ENCODE measurements at regions not wholly inside any gene's neighbourhood (a gene's known extent, or its start where the extent isn't known, plus 50 kb on each side); places are given as distances from the start of the nearest gene placed in this dataset.

DNA sequence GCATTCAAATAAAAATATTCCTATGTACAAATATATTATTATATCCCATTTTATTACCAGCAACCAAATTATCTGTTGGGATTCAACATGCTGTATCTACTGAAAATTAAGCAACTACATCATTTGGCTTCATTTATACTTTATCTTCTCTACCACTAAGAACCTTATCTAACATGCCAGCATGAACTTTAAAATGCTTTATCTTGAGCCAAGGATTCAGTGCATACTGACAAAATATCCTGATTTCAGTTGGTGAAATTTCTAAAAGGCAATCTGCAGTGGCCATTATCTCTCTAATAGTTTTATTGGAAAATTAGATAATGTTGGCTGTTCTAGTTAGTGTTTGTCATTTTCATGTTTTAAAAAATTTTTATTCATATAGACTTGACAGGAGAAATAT, 1149.9 kb downstream of the KCNT2 start:
- ATAC-seq (ENCODE audit: low read depth in 2 of 2) (no peak), DNase-seq (no peak)
- Mint-ChIP-seq H3K27ac (no peak overlapping the region), H3K4me1 (no peaks in the 10 kb centered on the region), H3K36me3 (no peaks in the 10 kb centered on the region), H3K4me3 (no peak overlapping the region), H3K9me3 (peaks cover 0 to 5% (median 1%) of the 10 kb centered on the region in 7 donors), H3K27me3 (no peaks in the 10 kb centered on the region)
- Histone ChIP-seq H3K4me3 (ENCODE audit: low read depth, low read length) (no peak overlapping the region), H3K4me1 (ENCODE audit: control insufficient read depth, insufficient read depth, low read length, poor library complexity, severe bottlenecking) (no peaks in the 10 kb centered on the region), H3K27ac (ENCODE audit: insufficient read depth, low read length, poor library complexity, severe bottlenecking) (no peak overlapping the region), H3K9me3 (ENCODE audit: control insufficient read depth in 2 of 2, low read length in 2 of 2) (no peaks in the 10 kb centered on the region), H3K27me3 (ENCODE audit: control insufficient read depth, insufficient read depth, low read length) (no peaks in the 10 kb centered on the region), H3K36me3 (ENCODE audit: control insufficient read depth, insufficient read depth, low read length) (no peaks in the 10 kb centered on the region)

DNA sequence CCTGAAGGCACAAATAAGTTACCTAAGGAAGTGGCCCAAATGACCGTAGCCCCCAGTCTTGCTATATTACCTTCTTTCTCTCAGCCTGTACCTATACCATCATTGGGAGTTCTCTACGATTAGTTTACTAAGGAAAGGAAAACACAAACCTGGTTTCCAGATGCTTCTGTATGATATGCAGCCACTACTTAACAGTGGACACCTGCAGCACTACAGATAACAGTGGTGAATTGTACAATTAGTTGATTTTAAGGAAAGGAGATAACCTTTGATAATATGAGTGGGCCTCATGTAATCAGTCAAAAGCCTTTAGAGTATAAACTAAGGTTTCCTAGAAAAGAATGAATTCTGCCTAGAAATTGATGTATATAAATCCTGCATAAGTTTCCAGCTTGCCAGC, 1157.4 kb downstream of the KCNT2 start:
- Mint-ChIP-seq H3K4me3 (no peak overlapping the region), H3K27me3 (no peaks in the 10 kb centered on the region)

DNA sequence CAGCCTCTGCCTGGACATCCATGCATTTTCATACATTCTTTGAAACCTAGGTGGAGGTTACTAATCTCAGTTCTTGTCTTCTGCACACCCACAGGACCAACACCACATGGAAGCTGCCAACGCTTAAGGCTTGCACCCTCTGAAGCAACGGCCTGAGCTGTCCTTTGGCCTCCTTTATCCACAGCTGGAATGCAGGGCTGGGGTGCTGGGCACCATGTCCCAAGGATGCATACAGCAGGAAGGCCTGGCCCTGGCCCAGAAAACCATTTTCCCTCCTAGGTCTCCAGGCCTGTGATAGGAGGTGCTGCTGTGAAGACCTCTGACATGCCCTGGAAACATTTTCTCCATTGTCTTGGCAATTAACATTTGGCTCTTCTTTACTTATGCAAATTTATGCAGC, 1168.6 kb downstream of the KCNT2 start:
- H3K27ac Mint-ChIP-seq: no peak overlapping the region
- H3K4me3 ChIP-seq (ENCODE audit: low read depth, low read length): no peak overlapping the region
- H3K9me3 Mint-ChIP-seq: peaks cover 0 to 5% (median 0%) of the 10 kb centered on the region in 7 donors
- H3K4me3 Mint-ChIP-seq: no peak overlapping the region
- H3K27me3 ChIP-seq (ENCODE audit: control insufficient read depth, insufficient read depth, low read length): no peaks in the 10 kb centered on the region
- H3K4me1 ChIP-seq (ENCODE audit: control insufficient read depth, insufficient read depth, low read length, poor library complexity, severe bottlenecking): no peaks in the 10 kb centered on the region
- no peak overlapping the region for H3K27ac ChIP-seq (ENCODE audit: insufficient read depth, low read length, poor library complexity, severe bottlenecking)
- ATAC-seq (ENCODE audit: low read depth in 2 of 2) (no peak), DNase-seq (no peak)
- no peaks in the 10 kb centered on the region for H3K36me3 ChIP-seq (ENCODE audit: control insufficient read depth, insufficient read depth, low read length)
- H3K4me1 Mint-ChIP-seq: no peaks in the 10 kb centered on the region
- no peaks in the 10 kb centered on the region for H3K9me3 ChIP-seq (ENCODE audit: control insufficient read depth in 2 of 2, low read length in 2 of 2)
- H3K27me3 Mint-ChIP-seq: no peaks in the 10 kb centered on the region
- no peaks in the 10 kb centered on the region for H3K36me3 Mint-ChIP-seq

More for the DNA sequence above, 1157.4 kb downstream of the KCNT2 start:
- Mint-ChIP-seq H3K36me3 (no peaks in the 10 kb centered on the region), H3K27ac (no peak overlapping the region), H3K4me1 (no peaks in the 10 kb centered on the region), H3K9me3 (peaks cover 0 to 16% (median 3%) of the 10 kb centered on the region in 7 donors)
- Histone ChIP-seq H3K4me1 (ENCODE audit: control insufficient read depth, insufficient read depth, low read length, poor library complexity, severe bottlenecking) (no peaks in the 10 kb centered on the region), H3K36me3 (ENCODE audit: control insufficient read depth, insufficient read depth, low read length) (no peaks in the 10 kb centered on the region), H3K27me3 (ENCODE audit: control insufficient read depth, insufficient read depth, low read length) (no peaks in the 10 kb centered on the region), H3K4me3 (ENCODE audit: low read depth, low read length) (no peak overlapping the region), H3K27ac (ENCODE audit: insufficient read depth, low read length, poor library complexity, severe bottlenecking) (no peak overlapping the region), H3K9me3 (ENCODE audit: control insufficient read depth in 2 of 2, low read length in 2 of 2) (no peaks in the 10 kb centered on the region)
- no peak for DNase-seq
- ATAC-seq (ENCODE audit: low read depth in 2 of 2): no peak

DNA sequence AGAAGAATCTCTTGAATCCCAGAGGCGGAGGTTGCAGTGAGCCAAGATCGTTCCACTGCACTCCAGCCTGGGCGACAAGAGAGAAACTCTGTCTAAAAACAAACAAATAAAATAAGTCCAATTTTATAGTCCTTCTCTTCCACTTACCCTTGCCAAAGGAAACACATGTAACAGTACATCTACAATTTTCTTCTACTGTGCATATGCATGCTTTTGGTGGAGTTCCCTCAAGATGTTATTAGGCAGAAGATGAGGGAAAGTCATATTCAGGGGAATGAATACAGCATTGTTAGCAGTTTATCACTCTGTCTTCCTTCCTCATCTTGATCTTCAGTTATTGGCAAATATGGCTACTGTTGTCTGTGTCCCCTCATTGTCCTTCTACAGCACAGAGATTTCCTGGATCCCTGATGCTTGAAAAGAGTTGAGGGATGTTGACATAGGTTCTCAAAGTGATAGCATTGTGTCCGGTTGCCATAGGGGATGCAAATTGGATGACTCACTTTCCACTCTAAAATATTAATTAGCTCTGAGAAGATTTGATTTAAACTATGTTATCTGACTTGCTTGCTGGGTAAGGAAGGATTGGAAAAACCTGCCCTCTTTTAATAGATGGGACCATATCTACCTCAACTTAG, 1173.6 kb downstream of the KCNT2 start:
- no peaks in the 10 kb centered on the region for H3K4me1 ChIP-seq (ENCODE audit: control insufficient read depth, insufficient read depth, low read length, poor library complexity, severe bottlenecking)
- Mint-ChIP-seq H3K36me3 (no peaks in the 10 kb centered on the region), H3K4me3 (no peak overlapping the region), H3K9me3 (peaks cover 0 to 1% (median 0%) of the 10 kb centered on the region in 7 donors), H3K27ac (no peak overlapping the region), H3K4me1 (no peaks in the 10 kb centered on the region), H3K27me3 (no peaks in the 10 kb centered on the region)
- no peak overlapping the region for H3K4me3 ChIP-seq (ENCODE audit: low read depth, low read length)
- no peak overlapping the region for H3K27ac ChIP-seq (ENCODE audit: insufficient read depth, low read length, poor library complexity, severe bottlenecking)
- no peaks in the 10 kb centered on the region for H3K27me3 ChIP-seq (ENCODE audit: control insufficient read depth, insufficient read depth, low read length)
- DNase-seq (no peak), ATAC-seq (ENCODE audit: low read depth in 2 of 2) (no peak)
- no peaks in the 10 kb centered on the region for H3K9me3 ChIP-seq (ENCODE audit: control insufficient read depth in 2 of 2, low read length in 2 of 2)
- no peaks in the 10 kb centered on the region for H3K36me3 ChIP-seq (ENCODE audit: control insufficient read depth, insufficient read depth, low read length)

DNA sequence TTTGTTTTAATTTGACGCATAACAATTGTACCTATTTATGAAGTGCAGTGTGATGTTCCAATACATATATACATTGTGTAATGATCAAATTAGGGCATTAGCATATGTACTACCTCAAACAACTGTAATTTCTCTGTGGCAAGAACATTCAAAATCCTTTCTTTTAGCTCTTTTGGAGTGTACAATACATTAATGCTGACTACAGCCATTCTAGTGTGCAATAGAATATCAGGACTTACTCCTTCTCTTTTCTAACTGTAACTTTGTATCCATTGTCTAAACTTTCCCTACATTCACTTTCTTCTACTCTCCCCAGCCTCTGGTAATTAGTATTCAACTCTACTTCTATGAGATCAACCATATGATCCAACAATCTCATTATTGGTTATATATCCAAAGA, 1177.4 kb downstream of the KCNT2 start:
- H3K4me3 Mint-ChIP-seq: no peak overlapping the region
- Histone ChIP-seq H3K4me3 (ENCODE audit: low read depth, low read length) (no peak overlapping the region), H3K27ac (ENCODE audit: insufficient read depth, low read length, poor library complexity, severe bottlenecking) (no peak overlapping the region), H3K4me1 (ENCODE audit: control insufficient read depth, insufficient read depth, low read length, poor library complexity, severe bottlenecking) (no peaks in the 10 kb centered on the region), H3K9me3 (ENCODE audit: control insufficient read depth in 2 of 2, low read length in 2 of 2) (no peaks in the 10 kb centered on the region), H3K36me3 (ENCODE audit: control insufficient read depth, insufficient read depth, low read length) (no peaks in the 10 kb centered on the region), H3K27me3 (ENCODE audit: control insufficient read depth, insufficient read depth, low read length) (no peaks in the 10 kb centered on the region)
- H3K27ac Mint-ChIP-seq: no peak overlapping the region
- ATAC-seq (ENCODE audit: low read depth in 2 of 2) (no peak), DNase-seq (no peak)
- no peaks in the 10 kb centered on the region for H3K27me3 Mint-ChIP-seq
- no peaks in the 10 kb centered on the region for H3K36me3 Mint-ChIP-seq
- H3K4me1 Mint-ChIP-seq: no peaks in the 10 kb centered on the region
- H3K9me3 Mint-ChIP-seq: peaks cover 0 to 5% (median 0%) of the 10 kb centered on the region in 7 donors

DNA sequence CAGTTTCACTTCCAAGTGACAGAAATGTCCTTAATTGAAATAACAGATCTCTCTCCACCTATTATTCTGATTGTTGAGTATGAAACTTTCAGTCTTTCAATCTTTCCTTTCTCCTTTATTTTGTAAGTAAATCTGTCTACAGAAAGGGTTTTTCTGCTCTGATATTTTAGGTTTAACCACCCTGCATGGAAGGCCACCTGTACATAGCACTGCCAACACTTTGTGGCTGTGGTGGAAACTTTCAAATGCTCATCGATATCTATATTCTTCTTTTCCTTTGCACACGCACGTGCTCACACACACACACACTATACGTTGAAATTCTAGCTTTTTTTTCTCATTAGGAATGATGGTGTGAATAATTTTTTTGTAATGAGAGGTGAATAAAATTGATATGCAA, 1179.3 kb downstream of the KCNT2 start:
- Mint-ChIP-seq H3K9me3 (peaks cover 0 to 4% (median 1%) of the 10 kb centered on the region in 7 donors), H3K27ac (peak overlapping the region in 1 of 3 donors; percentile 34), H3K36me3 (no peaks in the 10 kb centered on the region), H3K4me1 (no peaks in the 10 kb centered on the region), H3K4me3 (no peak overlapping the region), H3K27me3 (no peaks in the 10 kb centered on the region)
- H3K4me3 ChIP-seq (ENCODE audit: low read depth, low read length): no peak overlapping the region
- H3K27ac ChIP-seq (ENCODE audit: insufficient read depth, low read length, poor library complexity, severe bottlenecking): no peak overlapping the region
- no peaks in the 10 kb centered on the region for H3K4me1 ChIP-seq (ENCODE audit: control insufficient read depth, insufficient read depth, low read length, poor library complexity, severe bottlenecking)
- H3K36me3 ChIP-seq (ENCODE audit: control insufficient read depth, insufficient read depth, low read length): no peaks in the 10 kb centered on the region
- no peak for DNase-seq
- H3K9me3 ChIP-seq (ENCODE audit: control insufficient read depth in 2 of 2, low read length in 2 of 2): no peaks in the 10 kb centered on the region
- H3K27me3 ChIP-seq (ENCODE audit: control insufficient read depth, insufficient read depth, low read length): no peaks in the 10 kb centered on the region
- no peak for ATAC-seq (ENCODE audit: low read depth in 2 of 2)

DNA sequence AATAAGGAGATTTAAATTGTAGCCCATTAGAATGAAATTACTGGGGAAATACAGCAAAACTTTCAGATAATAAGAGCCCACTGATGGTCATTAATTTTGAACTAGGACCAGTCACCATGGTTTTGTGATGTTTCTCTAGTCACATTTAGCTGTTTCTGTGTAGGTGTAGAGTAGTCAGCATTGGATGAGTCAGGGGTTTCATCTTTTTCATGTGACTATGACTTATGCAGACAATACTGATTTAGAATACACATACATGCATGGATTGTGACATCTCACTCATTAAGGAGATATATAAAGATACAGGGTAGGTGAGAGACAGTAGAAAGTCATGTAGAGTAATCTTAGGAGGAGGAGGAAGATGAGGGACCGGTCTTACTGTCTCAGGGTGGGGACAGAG, 1192.7 kb downstream of the KCNT2 start:
- Histone ChIP-seq H3K4me3 (ENCODE audit: low read depth, low read length) (no peak overlapping the region), H3K27ac (ENCODE audit: insufficient read depth, low read length, poor library complexity, severe bottlenecking) (no peak overlapping the region), H3K27me3 (ENCODE audit: control insufficient read depth, insufficient read depth, low read length) (no peaks in the 10 kb centered on the region), H3K36me3 (ENCODE audit: control insufficient read depth, insufficient read depth, low read length) (no peaks in the 10 kb centered on the region), H3K4me1 (ENCODE audit: control insufficient read depth, insufficient read depth, low read length, poor library complexity, severe bottlenecking) (no peaks in the 10 kb centered on the region), H3K9me3 (ENCODE audit: control insufficient read depth in 2 of 2, low read length in 2 of 2) (no peaks in the 10 kb centered on the region)
- no peak for DNase-seq
- peaks cover 0 to 2% (median 1%) of the 10 kb centered on the region in 7 donors for H3K9me3 Mint-ChIP-seq
- H3K4me3 Mint-ChIP-seq: no peak overlapping the region
- no peak overlapping the region for H3K27ac Mint-ChIP-seq
- ATAC-seq (ENCODE audit: low read depth in 2 of 2): no peak
- no peaks in the 10 kb centered on the region for H3K4me1 Mint-ChIP-seq
- H3K36me3 Mint-ChIP-seq: no peaks in the 10 kb centered on the region
- no peaks in the 10 kb centered on the region for H3K27me3 Mint-ChIP-seq

DNA sequence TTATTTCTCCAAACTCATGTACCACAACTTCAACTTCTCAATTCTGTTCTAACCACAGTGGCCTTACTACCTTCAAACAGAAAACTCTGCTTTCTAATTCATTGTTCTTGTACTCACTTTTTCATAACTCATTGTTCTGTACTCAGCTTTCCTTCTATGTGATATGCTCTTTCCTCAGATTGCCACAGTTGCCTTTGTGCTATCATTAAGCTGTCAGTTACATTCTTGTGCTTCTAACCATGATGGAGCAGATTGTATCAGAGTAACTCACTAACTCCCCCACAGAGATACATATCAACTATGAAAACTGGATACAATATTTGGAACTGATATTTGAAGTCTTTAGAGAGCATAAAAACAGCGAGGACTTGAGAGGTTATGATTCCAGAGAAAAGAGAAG, 1213.7 kb downstream of the KCNT2 start:
- Mint-ChIP-seq H3K27ac (no peak overlapping the region), H3K36me3 (no peaks in the 10 kb centered on the region), H3K4me3 (no peak overlapping the region), H3K9me3 (peaks cover 0 to 5% (median 0%) of the 10 kb centered on the region in 7 donors), H3K27me3 (no peaks in the 10 kb centered on the region), H3K4me1 (no peaks in the 10 kb centered on the region)
- no peak overlapping the region for H3K4me3 ChIP-seq (ENCODE audit: low read depth, low read length)
- H3K4me1 ChIP-seq (ENCODE audit: control insufficient read depth, insufficient read depth, low read length, poor library complexity, severe bottlenecking): no peaks in the 10 kb centered on the region
- ATAC-seq (ENCODE audit: low read depth in 2 of 2): no peak
- H3K27ac ChIP-seq (ENCODE audit: insufficient read depth, low read length, poor library complexity, severe bottlenecking): no peak overlapping the region
- no peaks in the 10 kb centered on the region for H3K9me3 ChIP-seq (ENCODE audit: control insufficient read depth in 2 of 2, low read length in 2 of 2)
- no peaks in the 10 kb centered on the region for H3K27me3 ChIP-seq (ENCODE audit: control insufficient read depth, insufficient read depth, low read length)
- H3K36me3 ChIP-seq (ENCODE audit: control insufficient read depth, insufficient read depth, low read length): no peaks in the 10 kb centered on the region
- DNase-seq: no peak

Data from CD4-positive, CD25-positive, alpha-beta regulatory T cell (primary cell).